Adrenal gland (tissue), 9 donors: ENCODE measurements at regions not wholly inside any gene's neighbourhood (a gene's known extent, or its start where the extent isn't known, plus 50 kb on each side); places are given as distances from the start of the nearest gene placed in this dataset.

Source experiments
- DNase-seq, 7 donors: peaks; one replicate each; pipeline ENCODE4 v3.0.0-alpha.2; 2019 to 2020
- H3K27ac ChIP-seq, 5 donors: fragments of 200-600 bp; sonication (generic) in 4 of 5; 1 replicate in 3 of 5; 2 replicates in 2 of 5; pipeline versions ENCODE4 v1.5.1 to v1.8.0; 2016 to 2020; ENCODE audit warnings: mild to moderate bottlenecking in 1 of 5
- H3K27me3 ChIP-seq: fragments of 200-600 bp; 2 replicates; pipeline ENCODE4 v1.8.0; 2021
- H3K36me3 ChIP-seq, 2 donors: fragments of 200-600 bp; replicated peaks in 1 of 2; 1 replicate in 1 of 2; 2 replicates in 1 of 2; pipeline versions ENCODE4 v1.5.1 to v1.8.0; 2018 to 2022
- H3K4me1 ChIP-seq, 2 donors: fragments of 200-600 bp; replicated peaks in 1 of 2; 1 replicate in 1 of 2; 2 replicates in 1 of 2; pipeline versions ENCODE4 v1.5.1 to v1.8.0; 2018 to 2021
- H3K4me3 ChIP-seq, 4 donors: fragments of 200-600 bp; sonication (generic) in 3 of 4; one replicate each; pipeline ENCODE4 v1.5.1; 2016 to 2018
- H3K9me3 ChIP-seq, 3 donors: fragments of 200-600 bp; sonication (generic) in 1 of 3; replicated peaks in 1 of 3; 1 replicate in 2 of 3; 2 replicates in 1 of 3; pipeline versions ENCODE4 v1.5.1 to v1.8.0; 2016 to 2021
- CTCF ChIP-seq, 6 experiments: fragments of 450-650 bp in 4 of 6; fragments of 200-600 bp in 2 of 6; sonication (generic) in 1 of 6; IDR thresholded peaks; 1 replicate in 5 of 6; 2 replicates in 1 of 6; pipeline versions ENCODE4 v1.5.1 to v1.8.0; 2016 to 2021; ENCODE audit warnings: antibody characterized with exemption in 6 of 6, mild to moderate bottlenecking in 2 of 6, moderate library complexity in 1 of 6
- POLR2A ChIP-seq, 2 donors: fragments of 450-650 bp; IDR thresholded peaks; one replicate each; pipeline ENCODE4 v1.6.1; 2017; ENCODE audit warnings: antibody characterized with exemption in 2 of 2, mild to moderate bottlenecking in 2 of 2, moderate library complexity in 1 of 2
- WGBS, 4 donors: extraction: QIAGEN DNeasy Blood & Tissue Kit in 2 of 4; methylation state at CpG; one replicate each; pipeline versions ENCODE4 v1.1.5 to v1.1.7; 2013 to 2017; 5-methylcytosine and 5-hydroxymethylcytosine counted together
- intact Hi-C, 2 donors: fragments of 100-400 bp; cut with DNase I; formaldehyde crosslinking; loops; one replicate each; pipeline versions ENCODE4 v1.14.1 to v1.15.0; 2022 to 2023
- donor health status: healthy with polysubstance abuse.
- donor health status: Bipolar disorder and iron deficiency.
- donor health status: DM: yes; HTN: yes; CAD: no.
- donor health status: DM: no; HTN: no; CAD: no.
- donor health status: DM: no; HTN: no; CAD: no.

GRCh38 chr1:208759255-208759654, 515.1 kb upstream of the PLXNA2 start:
- Histone ChIP-seq H3K36me3 (no peaks in the 10 kb centered on the region), H3K27ac (no peak overlapping the region), H3K27me3 (no peaks in the 10 kb centered on the region), H3K4me1 (no peaks in the 10 kb centered on the region), H3K4me3 (no peak overlapping the region), H3K9me3 (no peaks in the 10 kb centered on the region)
- intact Hi-C loops = no loop called here
- no peak for TF ChIP-seq POLR2A (IDR thresholded peaks at IDR 0.05)
- TF ChIP-seq CTCF (IDR thresholded peaks at IDR 0.05) = no peak
- DNase-seq = no peak

- Histone ChIP-seq H3K27ac (no peak overlapping the region), H3K4me3 (no peak overlapping the region), H3K27me3 (no peaks in the 10 kb centered on the region), H3K36me3 (no peaks in the 10 kb centered on the region), H3K4me1 (no peaks in the 10 kb centered on the region), H3K9me3 (no peaks in the 10 kb centered on the region)
- intact Hi-C loops = no loop called here
- TF ChIP-seq POLR2A (IDR thresholded peaks at IDR 0.05) (no peak), CTCF (IDR thresholded peaks at IDR 0.05) (no peak)
- DNase-seq = no peak
- 86 to 91% (median 88%) methylated on average over 2 of the region's 2 CpGs for WGBS, 4 donors
These were observed 519.8 kb upstream of the PLXNA2 start for GRCh38 chr1:208763971-208764370.

GRCh38 chr1:208766832-208767231, 522.6 kb upstream of the PLXNA2 start:
- no peak for TF ChIP-seq POLR2A (IDR thresholded peaks at IDR 0.05)
- no peak for TF ChIP-seq CTCF (IDR thresholded peaks at IDR 0.05)
- 74 to 80% (median 77%) methylated on average over 4 of the region's 4 CpGs for WGBS, 4 donors
- intact Hi-C loops = no loop called here

GRCh38 chr1:208767816-208768215, 523.6 kb upstream of the PLXNA2 start:
- 32 to 54% (median 39%) methylated on average over 3 of the region's 3 CpGs for WGBS, 4 donors

More at GRCh38 chr1:208766832-208767231, 522.6 kb upstream of the PLXNA2 start:
- Histone ChIP-seq H3K4me3 (no peak overlapping the region), H3K4me1 (no peaks in the 10 kb centered on the region), H3K36me3 (no peaks in the 10 kb centered on the region), H3K27ac (no peak overlapping the region), H3K9me3 (no peaks in the 10 kb centered on the region), H3K27me3 (no peaks in the 10 kb centered on the region)
- no peak for DNase-seq

More at GRCh38 chr1:208767816-208768215, 523.6 kb upstream of the PLXNA2 start:
- Histone ChIP-seq H3K27ac (no peak overlapping the region), H3K27me3 (no peaks in the 10 kb centered on the region), H3K4me3 (no peak overlapping the region), H3K9me3 (no peaks in the 10 kb centered on the region), H3K36me3 (no peaks in the 10 kb centered on the region), H3K4me1 (no peaks in the 10 kb centered on the region)
- intact Hi-C loops = no loop called here
- DNase-seq = no peak
- TF ChIP-seq CTCF (IDR thresholded peaks at IDR 0.05) (no peak), POLR2A (IDR thresholded peaks at IDR 0.05) (no peak)
